HG02852 (cell line): ENCODE measurements at regions not wholly inside any gene's neighbourhood (a gene's known extent, or its start where the extent isn't known, plus 50 kb on each side); places are given as distances from the start of the nearest gene placed in this dataset.

Experiments used
- ATAC-seq: cut with Tn5 transposase; IDR thresholded peaks from one replicate; pipeline ENCODE4 v1.9.1; 2021; ENCODE audit warnings: mild to moderate bottlenecking, moderate library complexity; ENCODE audit not compliant: unreplicated experiment

GRCh38 chr5:29790281-29790680 is 1403.2 kb upstream of the CDH6 start:
- ATAC-seq: no peak

GRCh38 chr5:29780401-29780800 is 1413.1 kb upstream of the CDH6 start:
- ATAC-seq: no peak

GRCh38 chr5:29779141-29779540 is 1414.3 kb upstream of the CDH6 start:
- ATAC-seq: no peak

- ATAC-seq: no peak
These were observed 1416.1 kb upstream of the CDH6 start for GRCh38 chr5:29777373-29777772.

GRCh38 chr5:29770936-29771335 is 1422.5 kb upstream of the CDH6 start:
- no peak for ATAC-seq

- no peak for ATAC-seq
These were observed 1424.0 kb upstream of the CDH6 start for GRCh38 chr5:29769474-29769873.

GRCh38 chr5:29758986-29759421 is 1434.5 kb upstream of the CDH6 start:
- ATAC-seq: no peak

GRCh38 chr5:29750453-29750852 is 1443.0 kb upstream of the CDH6 start:
- no peak for ATAC-seq

- no peak for ATAC-seq
These were observed 1448.9 kb upstream of the CDH6 start for GRCh38 chr5:29744618-29745017.

- no peak for ATAC-seq
These were observed 1472.5 kb upstream of the CDH6 start for GRCh38 chr5:29720954-29721353.

- ATAC-seq: no peak
These were observed 1474.3 kb upstream of the CDH6 start for GRCh38 chr5:29719171-29719570.

GRCh38 chr5:29715167-29715566 is 1478.3 kb upstream of the CDH6 start:
- no peak for ATAC-seq

GRCh38 chr5:29702875-29703274 is 1490.6 kb upstream of the CDH6 start:
- no peak for ATAC-seq

GRCh38 chr5:29701600-29701999 is 1491.9 kb upstream of the CDH6 start:
- ATAC-seq: no peak

- ATAC-seq: no peak
These were observed 1495.6 kb upstream of the CDH6 start for GRCh38 chr5:29697785-29698414.

GRCh38 chr5:29697278-29697677 is 1496.2 kb upstream of the CDH6 start:
- no peak for ATAC-seq

- ATAC-seq: no peak
These were observed 1520.8 kb upstream of the CDH6 start for GRCh38 chr5:29672678-29673077.

- no peak for ATAC-seq
These were observed 1530.6 kb upstream of the CDH6 start for GRCh38 chr5:29662876-29663275.

- ATAC-seq: no peak
These were observed 1538.5 kb upstream of the CDH6 start for GRCh38 chr5:29654954-29655353.

GRCh38 chr5:29649321-29649720 is 1544.2 kb upstream of the CDH6 start:
- no peak for ATAC-seq

GRCh38 chr5:29642601-29643000 is 1550.9 kb upstream of the CDH6 start:
- ATAC-seq: no peak

GRCh38 chr5:29614206-29614605 is 1579.3 kb upstream of the CDH6 start:
- no peak for ATAC-seq

- no peak for ATAC-seq
These were observed 1605.2 kb upstream of the CDH6 start for GRCh38 chr5:29588236-29588635.
